Activated CD8-positive, alpha-beta T cell treated with anti-CD3 and anti-CD28 coated beads for 36 hours (primary cell): ENCODE measurements at regions not wholly inside any gene's neighbourhood (a gene's known extent, or its start where the extent isn't known, plus 50 kb on each side); places are given as distances from the start of the nearest gene placed in this dataset.

ENCODE experiments used
- ATAC-seq: fragments of 200-7000 bp; cut with Tn5 transposase; one replicate; pipeline ENCODE4 v1.10.0; 2021; ENCODE audit warnings: mild to moderate bottlenecking, moderate library complexity
- CTCF ChIA-PET: fragments of 350-600 bp; sonication (Branson Sonifier 250); formaldehyde crosslinking; loops from one replicate; lab custom pipeline; 2021; ENCODE audit warnings: antibody characterized with exemption; lab: Charles Lee
- POLR2A ChIA-PET: fragments of 350-600 bp; sonication (Branson Sonifier 250); formaldehyde crosslinking; loops from one replicate; lab custom pipeline; 2021; ENCODE audit warnings: antibody characterized with exemption; lab: Charles Lee
- DNase-seq: peaks from one replicate; pipeline ENCODE4 v3.0.0-alpha.2; 2020
- H3K27ac Mint-ChIP-seq: one replicate; pipeline ENCODE4 v1.8.0; 2021; ENCODE audit warnings: mild to moderate bottlenecking, mixed read lengths
- H3K27me3 Mint-ChIP-seq: one replicate; pipeline ENCODE4 v1.8.0; 2021; ENCODE audit warnings: mixed read lengths
- H3K36me3 Mint-ChIP-seq: one replicate; pipeline ENCODE4 v1.8.0; 2021; ENCODE audit warnings: low read depth, mixed read lengths
- H3K4me1 Mint-ChIP-seq: one replicate; pipeline ENCODE4 v1.8.0; 2021; ENCODE audit warnings: low read depth, mixed read lengths
- H3K4me3 Mint-ChIP-seq: one replicate; pipeline ENCODE4 v1.8.0; 2021; ENCODE audit warnings: mild to moderate bottlenecking, moderate library complexity, mixed read lengths
- H3K9me3 Mint-ChIP-seq: one replicate; pipeline ENCODE4 v1.8.0; 2021; ENCODE audit warnings: mixed read lengths
- intact Hi-C: fragments of 100-400 bp; cut with micrococcal nuclease; formaldehyde crosslinking; loops from one replicate; pipeline ENCODE4 v1.10.0; 2022
- TF ChIP-seq, protein P1 (sequence below): fragments of 200-600 bp; IDR thresholded peaks from one replicate; pipeline ENCODE4 v1.8.0; 2022; ENCODE audit warnings: antibody characterized with exemption, mild to moderate bottlenecking

- Mint-ChIP-seq H3K4me1 (no peaks in the 10 kb centered on the region), H3K9me3 (no peaks in the 10 kb centered on the region), H3K36me3 (no peaks in the 10 kb centered on the region), H3K27me3 (peaks cover 10% of the 10 kb centered on the region), H3K27ac (no peak overlapping the region), H3K4me3 (no peak overlapping the region)
- TF ChIP-seq, protein P1, sequence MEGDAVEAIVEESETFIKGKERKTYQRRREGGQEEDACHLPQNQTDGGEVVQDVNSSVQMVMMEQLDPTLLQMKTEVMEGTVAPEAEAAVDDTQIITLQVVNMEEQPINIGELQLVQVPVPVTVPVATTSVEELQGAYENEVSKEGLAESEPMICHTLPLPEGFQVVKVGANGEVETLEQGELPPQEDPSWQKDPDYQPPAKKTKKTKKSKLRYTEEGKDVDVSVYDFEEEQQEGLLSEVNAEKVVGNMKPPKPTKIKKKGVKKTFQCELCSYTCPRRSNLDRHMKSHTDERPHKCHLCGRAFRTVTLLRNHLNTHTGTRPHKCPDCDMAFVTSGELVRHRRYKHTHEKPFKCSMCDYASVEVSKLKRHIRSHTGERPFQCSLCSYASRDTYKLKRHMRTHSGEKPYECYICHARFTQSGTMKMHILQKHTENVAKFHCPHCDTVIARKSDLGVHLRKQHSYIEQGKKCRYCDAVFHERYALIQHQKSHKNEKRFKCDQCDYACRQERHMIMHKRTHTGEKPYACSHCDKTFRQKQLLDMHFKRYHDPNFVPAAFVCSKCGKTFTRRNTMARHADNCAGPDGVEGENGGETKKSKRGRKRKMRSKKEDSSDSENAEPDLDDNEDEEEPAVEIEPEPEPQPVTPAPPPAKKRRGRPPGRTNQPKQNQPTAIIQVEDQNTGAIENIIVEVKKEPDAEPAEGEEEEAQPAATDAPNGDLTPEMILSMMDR = no peak
- DNase-seq (no peak), ATAC-seq (no peak)
- intact Hi-C loops = no loop called here
- ChIA-PET CTCF (no interaction called here), POLR2A (no interaction called here)
Measured at GRCh38 chr1:70536708-70537366, 125.8 kb downstream of the CTH start.

- intact Hi-C loops = no loop called here
- ChIA-PET POLR2A (no interaction called here), CTCF (no interaction called here)
- Mint-ChIP-seq H3K9me3 (no peaks in the 10 kb centered on the region), H3K4me1 (no peaks in the 10 kb centered on the region), H3K27me3 (peaks cover 10% of the 10 kb centered on the region), H3K4me3 (no peak overlapping the region), H3K27ac (no peak overlapping the region), H3K36me3 (no peaks in the 10 kb centered on the region)
- no peak for ATAC-seq
- TF ChIP-seq, protein P1 = no peak
- no peak for DNase-seq
Measured at GRCh38 chr1:70537788-70538187, 126.7 kb downstream of the CTH start.

DNA sequence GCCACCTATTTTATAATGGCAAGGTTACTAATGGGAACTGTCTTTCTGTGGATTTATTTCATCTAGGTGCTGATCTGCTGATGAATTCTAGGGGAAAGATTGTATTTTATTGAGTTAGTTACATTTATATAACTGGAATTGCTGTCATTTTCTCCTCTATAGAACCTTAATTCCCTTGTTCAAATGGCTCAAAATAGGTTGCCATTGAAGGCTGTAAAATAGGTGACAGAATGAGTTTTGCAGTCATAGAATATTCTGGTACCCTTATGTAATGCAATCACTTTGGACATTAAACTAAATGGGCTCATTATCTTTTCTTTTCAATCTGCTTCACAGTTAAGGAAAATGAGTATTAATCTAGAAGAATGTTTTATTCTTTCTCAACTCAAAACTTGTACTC lies 131.0 kb downstream of the CTH start:
- POLR2A ChIA-PET = no interaction called here
- no peaks in the 10 kb centered on the region for H3K4me1 Mint-ChIP-seq
- no peak for DNase-seq
- intact Hi-C loops = no loop called here
- no peak for ATAC-seq
- CTCF ChIA-PET = no interaction called here
- TF ChIP-seq, protein P1 = no peak
- peaks cover 8% of the 10 kb centered on the region for H3K27me3 Mint-ChIP-seq
- no peak overlapping the region for H3K27ac Mint-ChIP-seq
- H3K9me3 Mint-ChIP-seq = no peaks in the 10 kb centered on the region
- no peaks in the 10 kb centered on the region for H3K36me3 Mint-ChIP-seq
- H3K4me3 Mint-ChIP-seq = no peak overlapping the region

GRCh38 chr1:70542856-70543255 lies 131.8 kb downstream of the CTH start:
- TF ChIP-seq, protein P1 = no peak
- no peaks in the 10 kb centered on the region for H3K9me3 Mint-ChIP-seq
- intact Hi-C loops = no loop called here
- no peaks in the 10 kb centered on the region for H3K36me3 Mint-ChIP-seq
- ChIA-PET POLR2A (no interaction called here), CTCF (no interaction called here)
- no peaks in the 10 kb centered on the region for H3K4me1 Mint-ChIP-seq
- ATAC-seq (no peak), DNase-seq (no peak)
- no peak overlapping the region for H3K27ac Mint-ChIP-seq
- H3K4me3 Mint-ChIP-seq = no peak overlapping the region
- H3K27me3 Mint-ChIP-seq = peaks cover 9% of the 10 kb centered on the region

DNA sequence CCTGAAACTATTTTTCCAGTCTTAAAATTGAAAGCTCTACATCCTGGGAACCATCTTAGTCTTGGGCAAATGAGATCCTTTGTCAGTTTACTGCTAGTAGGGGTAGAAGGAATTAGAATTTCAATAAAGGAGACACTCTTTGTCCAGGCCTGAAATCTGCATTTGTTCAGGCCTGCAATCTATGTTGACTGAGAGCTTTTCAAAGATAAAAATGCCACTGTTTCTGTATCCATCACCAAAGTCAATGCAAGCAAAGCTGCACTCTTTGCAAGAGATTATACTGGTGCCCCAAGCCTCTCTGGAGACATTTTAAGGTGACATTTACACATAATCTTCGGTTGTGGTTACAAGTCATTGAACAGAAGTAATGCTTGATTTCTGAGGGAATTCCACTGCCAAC lies 135.7 kb downstream of the CTH start:
- ATAC-seq (no peak), DNase-seq (no peak)
- TF ChIP-seq, protein P1 = no peak
- CTCF ChIA-PET = interaction anchor here (1.2 kb wide), 1 partner anchor 18 kb away, joined by 4 read pairs; no protein-coding TSS in a partner anchor
- Mint-ChIP-seq H3K36me3 (no peaks in the 10 kb centered on the region), H3K27me3 (peaks cover 7% of the 10 kb centered on the region), H3K4me1 (no peaks in the 10 kb centered on the region), H3K4me3 (no peak overlapping the region), H3K27ac (no peak overlapping the region), H3K9me3 (no peaks in the 10 kb centered on the region)
- POLR2A ChIA-PET = no interaction called here
- intact Hi-C loops = no loop called here
